BE2C (cell line): ENCODE measurements at regions not wholly inside any gene's neighbourhood (a gene's known extent, or its start where the extent isn't known, plus 50 kb on each side); places are given as distances from the start of the nearest gene placed in this dataset.

Experiments
- DNase-seq: peaks from one replicate; pipeline ENCODE4 v3.0.0-alpha.2; 2020
- H3K27me3 ChIP-seq: fragments of 250-450 bp; sonication (Bioruptor Pico); 2 replicates; pipeline ENCODE4 v1.5.1; 2020; ENCODE audit warnings: mild to moderate bottlenecking
- H3K36me3 ChIP-seq: fragments of 250-450 bp; sonication (Bioruptor Pico); 2 replicates; pipeline ENCODE4 v1.5.1; 2020; ENCODE audit warnings: mild to moderate bottlenecking
- H3K4me1 ChIP-seq: fragments of 250-450 bp; sonication (Bioruptor Pico); 2 replicates; pipeline ENCODE4 v1.5.1; 2020
- H3K4me3 ChIP-seq: 2 replicates; pipeline ENCODE4 v1.5.1; 2011; ENCODE audit warnings: low read depth, low read length
- H3K9me3 ChIP-seq: fragments of 250-450 bp; sonication (Bioruptor Pico); 2 replicates; pipeline ENCODE4 v1.5.1; 2020
- TF ChIP-seq, protein P1 (sequence below): IDR thresholded peaks from 2 replicates; pipeline ENCODE4 v1.5.1; 2012; ENCODE audit warnings: mild to moderate bottlenecking, low read depth, low read length

- no peaks in the 10 kb centered on the region for H3K27me3 ChIP-seq
- TF ChIP-seq, protein P1, sequence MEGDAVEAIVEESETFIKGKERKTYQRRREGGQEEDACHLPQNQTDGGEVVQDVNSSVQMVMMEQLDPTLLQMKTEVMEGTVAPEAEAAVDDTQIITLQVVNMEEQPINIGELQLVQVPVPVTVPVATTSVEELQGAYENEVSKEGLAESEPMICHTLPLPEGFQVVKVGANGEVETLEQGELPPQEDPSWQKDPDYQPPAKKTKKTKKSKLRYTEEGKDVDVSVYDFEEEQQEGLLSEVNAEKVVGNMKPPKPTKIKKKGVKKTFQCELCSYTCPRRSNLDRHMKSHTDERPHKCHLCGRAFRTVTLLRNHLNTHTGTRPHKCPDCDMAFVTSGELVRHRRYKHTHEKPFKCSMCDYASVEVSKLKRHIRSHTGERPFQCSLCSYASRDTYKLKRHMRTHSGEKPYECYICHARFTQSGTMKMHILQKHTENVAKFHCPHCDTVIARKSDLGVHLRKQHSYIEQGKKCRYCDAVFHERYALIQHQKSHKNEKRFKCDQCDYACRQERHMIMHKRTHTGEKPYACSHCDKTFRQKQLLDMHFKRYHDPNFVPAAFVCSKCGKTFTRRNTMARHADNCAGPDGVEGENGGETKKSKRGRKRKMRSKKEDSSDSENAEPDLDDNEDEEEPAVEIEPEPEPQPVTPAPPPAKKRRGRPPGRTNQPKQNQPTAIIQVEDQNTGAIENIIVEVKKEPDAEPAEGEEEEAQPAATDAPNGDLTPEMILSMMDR, result no peak
- no peaks in the 10 kb centered on the region for H3K9me3 ChIP-seq
- H3K4me1 ChIP-seq, result no peaks in the 10 kb centered on the region
- H3K4me3 ChIP-seq, result no peak overlapping the region
- no peaks in the 10 kb centered on the region for H3K36me3 ChIP-seq
- DNase-seq, result no peak
Observed at GRCh38 chr6:11296449-11297375, 64.2 kb upstream of the NEDD9 start.

GRCh38 chr6:11295969-11296368 is 63.5 kb upstream of the NEDD9 start:
- Histone ChIP-seq H3K27me3 (no peaks in the 10 kb centered on the region), H3K4me3 (no peak overlapping the region), H3K4me1 (no peaks in the 10 kb centered on the region), H3K9me3 (no peaks in the 10 kb centered on the region), H3K36me3 (no peaks in the 10 kb centered on the region)
- no peak for DNase-seq
- TF ChIP-seq, protein P1, result no peak

DNA sequence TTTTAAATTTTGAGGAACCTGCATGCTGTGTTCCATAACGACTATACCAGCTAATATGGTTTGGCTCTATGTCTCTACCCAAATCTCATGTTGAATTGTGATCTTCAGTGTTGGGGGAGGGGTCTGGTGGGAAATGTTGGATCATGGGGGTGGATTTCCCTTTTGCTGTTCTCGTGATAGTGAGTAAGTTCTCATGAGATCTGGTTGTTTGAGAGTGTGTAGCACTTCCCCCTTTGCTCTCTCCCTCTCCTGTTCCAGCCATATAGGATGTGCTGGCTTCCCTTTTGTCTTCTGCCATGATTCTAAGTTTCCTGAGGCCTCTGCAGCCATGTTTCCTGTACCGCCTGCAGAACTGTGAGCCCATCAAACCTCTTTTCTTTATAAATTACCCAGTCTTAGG is 61.8 kb upstream of the NEDD9 start:
- TF ChIP-seq, protein P1, result no peak
- no peak for DNase-seq
- no peaks in the 10 kb centered on the region for H3K4me1 ChIP-seq

GRCh38 chr6:11292594-11293236 is 60.2 kb upstream of the NEDD9 start:
- TF ChIP-seq, protein P1, result no peak
- no peak for DNase-seq
- Histone ChIP-seq H3K27me3 (no peaks in the 10 kb centered on the region), H3K4me1 (no peaks in the 10 kb centered on the region), H3K4me3 (no peak overlapping the region), H3K36me3 (no peaks in the 10 kb centered on the region), H3K9me3 (no peaks in the 10 kb centered on the region)

More for the DNA sequence above, 61.8 kb upstream of the NEDD9 start:
- Histone ChIP-seq H3K4me3 (no peak overlapping the region), H3K27me3 (no peaks in the 10 kb centered on the region), H3K9me3 (no peaks in the 10 kb centered on the region), H3K36me3 (no peaks in the 10 kb centered on the region)

- H3K36me3 ChIP-seq, result no peaks in the 10 kb centered on the region
- H3K4me3 ChIP-seq, result no peak overlapping the region
- no peaks in the 10 kb centered on the region for H3K9me3 ChIP-seq
- no peaks in the 10 kb centered on the region for H3K27me3 ChIP-seq
- no peaks in the 10 kb centered on the region for H3K4me1 ChIP-seq
- TF ChIP-seq, protein P1, result no peak
- no peak for DNase-seq
Observed at GRCh38 chr6:11292091-11292490, 59.6 kb upstream of the NEDD9 start.

DNA sequence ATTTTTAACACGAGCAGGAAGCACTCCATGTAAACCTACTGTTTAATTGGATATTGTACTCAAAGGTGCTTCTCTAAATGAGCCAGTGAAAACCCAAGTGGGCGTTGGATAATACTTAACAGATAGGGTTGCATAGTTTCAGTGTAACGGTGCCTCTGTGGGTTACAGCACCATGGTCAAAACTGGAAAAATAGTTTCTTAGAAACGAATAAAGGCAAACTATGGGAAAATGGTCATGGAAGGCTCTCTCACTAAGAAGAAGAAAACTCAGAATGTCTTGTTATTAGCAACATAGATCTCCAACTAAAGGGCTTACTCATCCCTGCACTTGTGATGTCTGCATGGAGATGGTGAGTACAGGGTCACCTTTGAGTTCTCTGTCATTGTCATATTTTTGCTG is 59.1 kb upstream of the NEDD9 start:
- H3K4me3 ChIP-seq, result no peak overlapping the region
- no peaks in the 10 kb centered on the region for H3K4me1 ChIP-seq
- H3K27me3 ChIP-seq, result no peaks in the 10 kb centered on the region
- no peak for DNase-seq
- no peaks in the 10 kb centered on the region for H3K36me3 ChIP-seq
- no peaks in the 10 kb centered on the region for H3K9me3 ChIP-seq
- TF ChIP-seq, protein P1, result no peak
